Omental fat pad (tissue), 3 donors: ENCODE measurements at regions not wholly inside any gene's neighbourhood (a gene's known extent, or its start where the extent isn't known, plus 50 kb on each side); places are given as distances from the start of the nearest gene placed in this dataset.

Experiments
- ATAC-seq: fragments of 150-250 bp; one replicate; pipeline ENCODE4 v1.9.1; 2016; ENCODE audit warnings: mild to moderate bottlenecking, moderate library complexity; ENCODE audit not compliant: low FRiP score
- DNase-seq: peaks from one replicate; pipeline ENCODE4 v3.0.0-alpha.2; 2019; ENCODE audit warnings: low spot score
- TF ChIP-seq, protein P1 (sequence below), 3 donors: fragments of 450-650 bp; IDR thresholded peaks; one replicate each; pipeline ENCODE4 v1.5.1; 2016 to 2017; ENCODE audit warnings: antibody characterized with exemption in 3 of 3, mild to moderate bottlenecking in 3 of 3, moderate library complexity in 2 of 3

DNA sequence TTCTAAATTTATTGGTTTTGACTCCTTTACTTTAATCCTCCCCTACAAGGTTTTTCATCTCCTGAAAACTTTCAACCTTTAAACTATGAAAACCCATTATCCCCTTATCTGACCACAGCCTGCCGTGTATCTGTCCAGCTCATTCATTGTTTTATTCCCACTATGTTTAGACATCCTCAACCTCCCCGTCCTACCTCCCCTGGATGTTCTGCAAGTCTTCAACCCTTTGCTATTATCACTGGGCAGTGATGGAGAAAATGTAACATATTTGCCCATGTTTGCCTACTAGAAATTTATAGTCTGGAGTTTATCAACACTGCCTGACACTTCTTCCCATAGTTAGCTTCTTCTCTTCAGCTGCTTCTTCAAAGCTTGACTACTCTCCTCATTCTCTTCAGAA is 483.4 kb downstream of the PRKD1 start:
- DNase-seq (no peak), ATAC-seq (no peak)
- TF ChIP-seq, protein P1, sequence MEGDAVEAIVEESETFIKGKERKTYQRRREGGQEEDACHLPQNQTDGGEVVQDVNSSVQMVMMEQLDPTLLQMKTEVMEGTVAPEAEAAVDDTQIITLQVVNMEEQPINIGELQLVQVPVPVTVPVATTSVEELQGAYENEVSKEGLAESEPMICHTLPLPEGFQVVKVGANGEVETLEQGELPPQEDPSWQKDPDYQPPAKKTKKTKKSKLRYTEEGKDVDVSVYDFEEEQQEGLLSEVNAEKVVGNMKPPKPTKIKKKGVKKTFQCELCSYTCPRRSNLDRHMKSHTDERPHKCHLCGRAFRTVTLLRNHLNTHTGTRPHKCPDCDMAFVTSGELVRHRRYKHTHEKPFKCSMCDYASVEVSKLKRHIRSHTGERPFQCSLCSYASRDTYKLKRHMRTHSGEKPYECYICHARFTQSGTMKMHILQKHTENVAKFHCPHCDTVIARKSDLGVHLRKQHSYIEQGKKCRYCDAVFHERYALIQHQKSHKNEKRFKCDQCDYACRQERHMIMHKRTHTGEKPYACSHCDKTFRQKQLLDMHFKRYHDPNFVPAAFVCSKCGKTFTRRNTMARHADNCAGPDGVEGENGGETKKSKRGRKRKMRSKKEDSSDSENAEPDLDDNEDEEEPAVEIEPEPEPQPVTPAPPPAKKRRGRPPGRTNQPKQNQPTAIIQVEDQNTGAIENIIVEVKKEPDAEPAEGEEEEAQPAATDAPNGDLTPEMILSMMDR (IDR thresholded peaks at IDR 0.05): no peak

DNA sequence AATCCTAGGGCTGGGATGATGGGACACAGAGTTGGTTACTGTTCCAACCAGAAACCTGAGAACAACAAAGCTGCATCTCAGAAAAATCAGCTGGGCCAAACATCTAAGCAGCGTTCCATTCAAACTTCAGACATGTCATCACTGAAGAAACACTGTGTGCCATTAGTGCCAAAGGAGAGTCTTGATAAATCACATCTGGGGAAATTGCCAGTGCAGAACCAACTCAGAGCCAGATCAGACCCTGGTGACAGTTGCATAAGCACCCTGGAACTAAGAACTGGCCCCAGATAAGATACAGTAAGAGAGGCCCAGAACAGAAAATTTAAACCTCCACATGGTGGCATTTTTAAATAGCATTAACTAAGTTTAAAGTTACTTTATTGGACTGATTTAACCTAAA is 482.8 kb downstream of the PRKD1 start:
- ATAC-seq (no peak), DNase-seq (no peak)
- TF ChIP-seq, protein P1 (IDR thresholded peaks at IDR 0.05): no peak

DNA sequence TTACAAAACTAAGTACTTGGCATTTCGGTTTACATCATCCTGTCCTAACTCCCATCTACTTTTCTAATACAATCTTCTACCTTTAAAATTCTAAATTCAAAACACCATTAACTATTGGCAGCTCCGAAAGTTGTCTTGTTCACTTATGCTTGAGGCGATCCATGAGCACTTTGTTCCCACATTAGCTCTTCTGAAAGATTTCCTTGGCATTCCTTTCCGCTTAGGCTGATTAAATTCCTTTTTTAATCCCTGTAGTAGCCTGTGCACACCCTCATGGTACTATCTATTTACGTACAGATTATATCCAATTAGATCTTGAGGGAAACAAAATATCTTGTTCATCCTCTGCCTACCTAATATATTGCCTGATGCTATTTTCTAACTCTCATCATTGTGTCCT is 480.7 kb downstream of the PRKD1 start:
- TF ChIP-seq, protein P1 (IDR thresholded peaks at IDR 0.05): no peak
- no peak for DNase-seq
- no peak for ATAC-seq

DNA sequence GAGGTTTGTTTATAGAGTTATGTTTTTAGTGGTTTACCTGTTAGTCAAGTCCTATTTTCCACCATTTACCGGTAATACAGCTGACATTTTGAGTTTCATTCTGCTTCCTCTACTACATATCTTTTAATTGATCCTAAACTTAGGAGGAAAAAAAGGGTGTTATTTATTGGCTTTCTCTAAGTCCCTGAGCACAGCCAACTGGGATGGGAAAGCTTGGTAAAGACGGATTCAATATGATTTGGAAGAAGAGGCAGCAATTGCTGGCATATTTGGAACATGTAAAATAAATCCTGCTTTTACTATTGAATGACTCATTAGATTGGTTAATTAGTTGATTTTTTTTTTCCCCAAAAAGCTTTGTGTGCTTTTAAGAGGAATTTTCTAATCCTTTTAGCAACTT is 475.7 kb downstream of the PRKD1 start:
- no peak for DNase-seq
- ATAC-seq: no peak
- TF ChIP-seq, protein P1 (IDR thresholded peaks at IDR 0.05): no peak

DNA sequence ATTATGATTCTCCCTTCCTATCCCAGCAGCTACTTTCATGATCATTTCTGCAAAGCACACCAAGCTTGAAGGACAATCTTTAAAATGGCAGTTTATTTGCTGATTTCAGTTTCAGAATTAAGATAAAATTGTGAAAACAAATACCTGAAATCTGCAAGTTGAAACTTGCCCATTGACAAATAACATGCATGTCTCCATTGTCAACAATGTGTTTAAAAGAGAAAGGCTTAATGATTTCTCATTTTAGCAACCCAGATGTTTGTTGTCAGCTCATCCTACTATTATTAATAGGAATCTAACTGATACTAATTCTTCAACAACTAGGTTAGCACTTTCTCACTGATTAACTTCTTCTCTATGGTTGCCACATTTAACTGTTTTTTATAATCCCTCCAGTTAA is 474.6 kb downstream of the PRKD1 start:
- ATAC-seq (no peak), DNase-seq (no peak)
- TF ChIP-seq, protein P1 (IDR thresholded peaks at IDR 0.05): no peak

DNA sequence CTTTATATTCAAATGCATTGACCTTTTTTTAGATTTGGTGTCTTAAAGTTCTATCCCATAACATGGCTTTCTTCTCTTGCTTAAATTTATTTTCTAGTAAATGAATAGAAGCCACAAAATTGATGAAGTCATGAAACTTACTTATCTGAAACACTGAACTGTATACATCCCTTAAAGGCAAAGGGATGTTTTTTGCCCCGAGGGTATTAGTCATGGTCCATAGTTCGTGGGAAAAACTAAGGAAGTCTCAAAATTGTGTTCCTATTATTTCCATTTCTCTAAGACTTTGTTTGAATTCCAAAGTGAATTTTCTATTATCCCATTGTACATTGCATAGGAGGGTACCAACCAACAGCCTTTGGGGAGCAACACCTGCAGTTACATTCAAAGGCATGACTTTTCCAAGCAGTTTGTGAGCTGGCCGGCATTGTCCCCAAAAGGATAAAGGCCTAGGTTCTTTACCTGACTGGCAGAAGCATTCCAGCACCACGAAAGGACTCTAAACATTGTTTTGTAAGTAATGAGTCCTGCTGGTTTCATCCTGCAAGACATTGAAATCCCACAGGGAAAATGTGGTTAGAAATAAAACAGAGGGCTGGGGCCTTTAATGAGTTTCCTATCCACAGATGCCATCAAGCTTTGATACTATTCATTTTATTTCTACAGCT is 473.5 kb downstream of the PRKD1 start:
- TF ChIP-seq, protein P1 (IDR thresholded peaks at IDR 0.05): no peak
- DNase-seq (no peak), ATAC-seq (no peak)

DNA sequence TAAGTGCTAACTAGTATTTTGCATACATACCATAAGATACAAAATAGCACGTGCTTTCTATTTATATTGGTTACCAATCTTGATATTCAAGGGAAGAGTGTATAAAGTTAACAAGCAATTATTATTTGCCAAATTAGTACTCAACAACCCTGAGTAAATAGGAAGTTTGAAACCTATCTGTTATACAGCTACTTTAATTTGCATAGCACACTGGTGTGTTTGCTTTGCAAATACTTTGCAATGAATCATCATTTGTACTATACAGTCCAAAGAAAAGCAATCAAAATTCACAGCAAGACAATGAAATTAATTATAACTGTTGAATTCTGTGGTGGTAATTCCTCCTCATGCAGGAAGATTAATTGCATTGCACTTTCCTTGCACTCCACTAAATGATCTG is 469.1 kb downstream of the PRKD1 start:
- no peak for DNase-seq
- ATAC-seq: no peak

More for the DNA sequence above, 469.1 kb downstream of the PRKD1 start:
- TF ChIP-seq, protein P1 (IDR thresholded peaks at IDR 0.05): no peak
